Activated CD8-positive, alpha-beta T cell treated with anti-CD3 and anti-CD28 coated beads for 36 hours (primary cell): ENCODE measurements at regions not wholly inside any gene's neighbourhood (a gene's known extent, or its start where the extent isn't known, plus 50 kb on each side); places are given as distances from the start of the nearest gene placed in this dataset.

ENCODE experiments used
- ATAC-seq: fragments of 200-7000 bp; cut with Tn5 transposase; one replicate; pipeline ENCODE4 v1.10.0; 2021; ENCODE audit warnings: mild to moderate bottlenecking, moderate library complexity
- CTCF ChIA-PET: fragments of 350-600 bp; sonication (Branson Sonifier 250); formaldehyde crosslinking; loops from one replicate; lab custom pipeline; 2021; ENCODE audit warnings: antibody characterized with exemption; lab: Charles Lee
- POLR2A ChIA-PET: fragments of 350-600 bp; sonication (Branson Sonifier 250); formaldehyde crosslinking; loops from one replicate; lab custom pipeline; 2021; ENCODE audit warnings: antibody characterized with exemption; lab: Charles Lee
- DNase-seq: peaks from one replicate; pipeline ENCODE4 v3.0.0-alpha.2; 2020
- H3K27ac Mint-ChIP-seq: one replicate; pipeline ENCODE4 v1.8.0; 2021; ENCODE audit warnings: mild to moderate bottlenecking, mixed read lengths
- H3K27me3 Mint-ChIP-seq: one replicate; pipeline ENCODE4 v1.8.0; 2021; ENCODE audit warnings: mixed read lengths
- H3K36me3 Mint-ChIP-seq: one replicate; pipeline ENCODE4 v1.8.0; 2021; ENCODE audit warnings: low read depth, mixed read lengths
- H3K4me1 Mint-ChIP-seq: one replicate; pipeline ENCODE4 v1.8.0; 2021; ENCODE audit warnings: low read depth, mixed read lengths
- H3K4me3 Mint-ChIP-seq: one replicate; pipeline ENCODE4 v1.8.0; 2021; ENCODE audit warnings: mild to moderate bottlenecking, moderate library complexity, mixed read lengths
- H3K9me3 Mint-ChIP-seq: one replicate; pipeline ENCODE4 v1.8.0; 2021; ENCODE audit warnings: mixed read lengths
- CTCF ChIP-seq: fragments of 200-600 bp; IDR thresholded peaks from one replicate; pipeline ENCODE4 v1.8.0; 2022; ENCODE audit warnings: antibody characterized with exemption, mild to moderate bottlenecking
- intact Hi-C: fragments of 100-400 bp; cut with micrococcal nuclease; formaldehyde crosslinking; loops from one replicate; pipeline ENCODE4 v1.10.0; 2022

GRCh38 chr6:6479785-6480184, 108.7 kb upstream of the LY86 start:
- TF ChIP-seq CTCF, result no peak
- Mint-ChIP-seq H3K4me1 (no peaks in the 10 kb centered on the region), H3K36me3 (no peaks in the 10 kb centered on the region), H3K9me3 (no peaks in the 10 kb centered on the region), H3K27me3 (peaks cover 12% of the 10 kb centered on the region), H3K4me3 (no peak overlapping the region), H3K27ac (no peak overlapping the region)
- ChIA-PET POLR2A (no interaction called here), CTCF (no interaction called here)
- ATAC-seq, result no peak
- intact Hi-C loops, result no loop called here
- no peak for DNase-seq

- no peak for DNase-seq
- Mint-ChIP-seq H3K4me3 (no peak overlapping the region), H3K4me1 (no peaks in the 10 kb centered on the region), H3K27ac (no peak overlapping the region), H3K36me3 (no peaks in the 10 kb centered on the region), H3K27me3 (peaks cover 12% of the 10 kb centered on the region), H3K9me3 (no peaks in the 10 kb centered on the region)
- ChIA-PET CTCF (no interaction called here), POLR2A (interaction anchor here (0.7 kb wide), 1 partner anchor 288 kb away, joined by 3 read pairs; no protein-coding TSS in a partner anchor)
- intact Hi-C loops, result no loop called here
- no peak for TF ChIP-seq CTCF
- no peak for ATAC-seq
Measured at GRCh38 chr6:6482256-6482655, 106.3 kb upstream of the LY86 start.

DNA sequence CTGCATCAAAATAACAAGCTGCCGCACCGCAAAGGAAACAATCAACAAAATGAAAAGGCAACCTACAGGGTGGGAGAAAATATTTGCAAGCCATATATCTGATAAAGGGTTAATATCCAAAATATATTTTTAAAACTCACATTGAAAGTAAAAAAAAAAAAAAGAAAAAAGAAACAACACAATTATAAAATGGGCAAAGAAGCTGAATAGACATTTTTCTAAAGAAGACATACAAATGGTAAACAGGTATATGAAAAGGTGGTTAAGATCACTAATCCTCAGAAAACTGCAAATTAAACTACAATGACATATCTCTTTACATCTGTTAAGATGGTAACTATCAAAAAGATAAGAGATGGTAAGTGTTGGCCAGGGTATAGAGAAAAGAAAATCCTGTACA, 105.4 kb upstream of the LY86 start:
- intact Hi-C loops, result no loop called here
- no peak for DNase-seq
- peaks cover 11% of the 10 kb centered on the region for H3K27me3 Mint-ChIP-seq
- CTCF ChIA-PET, result no interaction called here
- POLR2A ChIA-PET, result interaction anchor here (0.7 kb wide), 1 partner anchor 287 kb away, joined by 3 read pairs; no protein-coding TSS in a partner anchor
- H3K9me3 Mint-ChIP-seq, result no peaks in the 10 kb centered on the region
- H3K4me3 Mint-ChIP-seq, result no peak overlapping the region
- no peak overlapping the region for H3K27ac Mint-ChIP-seq
- no peaks in the 10 kb centered on the region for H3K4me1 Mint-ChIP-seq
- H3K36me3 Mint-ChIP-seq, result no peaks in the 10 kb centered on the region
- TF ChIP-seq CTCF, result no peak
- ATAC-seq, result no peak

- no peak overlapping the region for H3K4me3 Mint-ChIP-seq
- H3K4me1 Mint-ChIP-seq, result no peaks in the 10 kb centered on the region
- DNase-seq (no peak), ATAC-seq (no peak)
- CTCF ChIA-PET, result no interaction called here
- H3K27ac Mint-ChIP-seq, result no peak overlapping the region
- POLR2A ChIA-PET, result no interaction called here
- H3K9me3 Mint-ChIP-seq, result no peaks in the 10 kb centered on the region
- no peaks in the 10 kb centered on the region for H3K36me3 Mint-ChIP-seq
- peaks cover 9% of the 10 kb centered on the region for H3K27me3 Mint-ChIP-seq
- no peak for TF ChIP-seq CTCF
- intact Hi-C loops, result no loop called here
Measured at GRCh38 chr6:6483733-6484132, 104.8 kb upstream of the LY86 start.

DNA sequence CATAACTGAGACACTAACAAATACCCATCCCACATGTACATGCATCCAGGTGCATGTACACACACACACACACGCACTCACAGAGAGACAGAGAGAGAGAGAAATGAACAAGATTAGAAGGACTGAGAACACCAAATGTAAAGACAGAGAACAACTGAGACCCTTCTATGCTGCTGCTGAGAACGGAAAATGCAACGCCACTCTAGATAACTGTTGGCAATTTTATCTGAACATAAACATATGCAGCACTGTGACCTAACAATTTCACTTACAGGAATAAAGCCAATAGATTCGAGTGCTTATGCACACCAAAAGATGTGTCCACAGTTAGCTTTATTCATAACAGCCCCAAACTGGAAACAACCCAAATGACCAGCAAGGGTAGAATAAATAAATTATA, 103.8 kb upstream of the LY86 start:
- H3K4me1 Mint-ChIP-seq, result no peaks in the 10 kb centered on the region
- ChIA-PET POLR2A (interaction anchor here (0.6 kb wide), 1 partner anchor 50 kb away, joined by 3 read pairs; no protein-coding TSS in a partner anchor), CTCF (no interaction called here)
- intact Hi-C loops, result no loop called here
- no peak overlapping the region for H3K4me3 Mint-ChIP-seq
- H3K27ac Mint-ChIP-seq, result no peak overlapping the region
- no peak for TF ChIP-seq CTCF
- H3K27me3 Mint-ChIP-seq, result peaks cover 5% of the 10 kb centered on the region
- H3K36me3 Mint-ChIP-seq, result no peaks in the 10 kb centered on the region
- ATAC-seq (no peak), DNase-seq (no peak)
- no peaks in the 10 kb centered on the region for H3K9me3 Mint-ChIP-seq
